AG10803 (cell line): ENCODE measurements at regions not wholly inside any gene's neighbourhood (a gene's known extent, or its start where the extent isn't known, plus 50 kb on each side); places are given as distances from the start of the nearest gene placed in this dataset.

ENCODE experiments used
- DNase-seq: peaks from one replicate; pipeline ENCODE4 v3.0.0; 2010; ENCODE audit warnings: low read depth
- H3K4me3 ChIP-seq: 2 replicates; pipeline ENCODE4 v1.5.1; 2011; ENCODE audit warnings: mild to moderate bottlenecking, low read length, control low read depth
- TF ChIP-seq, protein P1 (sequence below): conservative IDR thresholded peaks from 2 replicates; pipeline ENCODE4 v1.5.1; 2011; ENCODE audit warnings: mild to moderate bottlenecking, low read length, control low read depth, inconsistent platforms

DNA sequence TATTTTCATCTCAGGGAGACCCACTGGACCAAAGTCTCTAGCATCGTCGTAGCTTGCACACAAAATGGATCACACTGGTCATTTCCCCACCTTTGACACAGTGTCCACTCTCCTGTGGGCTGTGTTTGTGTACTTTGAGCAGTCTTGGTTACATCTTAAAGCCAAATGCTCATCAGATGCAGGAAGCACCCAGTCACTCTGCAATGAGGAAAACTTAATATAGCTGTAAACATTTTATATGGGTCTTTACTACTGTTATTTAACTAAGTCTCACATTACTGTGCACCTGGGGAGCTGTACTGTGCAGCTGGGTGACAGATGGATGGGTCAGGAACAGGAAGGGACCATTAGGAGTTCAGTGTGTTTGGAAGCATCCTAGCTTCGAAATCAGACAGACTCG, 109.0 kb upstream of the CXCR4 start:
- TF ChIP-seq, protein P1, sequence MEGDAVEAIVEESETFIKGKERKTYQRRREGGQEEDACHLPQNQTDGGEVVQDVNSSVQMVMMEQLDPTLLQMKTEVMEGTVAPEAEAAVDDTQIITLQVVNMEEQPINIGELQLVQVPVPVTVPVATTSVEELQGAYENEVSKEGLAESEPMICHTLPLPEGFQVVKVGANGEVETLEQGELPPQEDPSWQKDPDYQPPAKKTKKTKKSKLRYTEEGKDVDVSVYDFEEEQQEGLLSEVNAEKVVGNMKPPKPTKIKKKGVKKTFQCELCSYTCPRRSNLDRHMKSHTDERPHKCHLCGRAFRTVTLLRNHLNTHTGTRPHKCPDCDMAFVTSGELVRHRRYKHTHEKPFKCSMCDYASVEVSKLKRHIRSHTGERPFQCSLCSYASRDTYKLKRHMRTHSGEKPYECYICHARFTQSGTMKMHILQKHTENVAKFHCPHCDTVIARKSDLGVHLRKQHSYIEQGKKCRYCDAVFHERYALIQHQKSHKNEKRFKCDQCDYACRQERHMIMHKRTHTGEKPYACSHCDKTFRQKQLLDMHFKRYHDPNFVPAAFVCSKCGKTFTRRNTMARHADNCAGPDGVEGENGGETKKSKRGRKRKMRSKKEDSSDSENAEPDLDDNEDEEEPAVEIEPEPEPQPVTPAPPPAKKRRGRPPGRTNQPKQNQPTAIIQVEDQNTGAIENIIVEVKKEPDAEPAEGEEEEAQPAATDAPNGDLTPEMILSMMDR: no peak

GRCh38 chr2:136225950-136226835, 108.2 kb upstream of the CXCR4 start:
- TF ChIP-seq, protein P1: no peak
- no peak for DNase-seq
- H3K4me3 ChIP-seq: no peak overlapping the region

More for the DNA sequence above, 109.0 kb upstream of the CXCR4 start:
- no peak for DNase-seq
- H3K4me3 ChIP-seq: no peak overlapping the region

DNA sequence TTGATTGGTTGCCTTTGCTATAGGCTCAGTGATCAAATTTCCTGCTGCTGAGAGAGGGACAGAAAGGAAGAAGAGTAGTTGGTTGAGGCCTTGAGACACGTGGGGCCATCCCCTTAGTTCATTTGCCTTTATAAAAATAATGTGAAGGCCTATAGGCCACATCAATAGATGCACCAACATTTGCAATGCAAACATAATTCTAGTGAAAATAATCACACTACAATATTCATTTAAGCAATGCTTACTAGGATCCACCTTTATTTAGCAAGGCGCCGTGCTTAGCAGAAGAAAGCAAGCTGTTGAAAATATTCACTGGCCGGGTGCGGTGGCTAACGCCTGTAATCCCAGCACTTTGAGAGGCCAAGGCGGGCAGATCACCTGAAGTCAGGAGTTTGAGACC, 105.3 kb upstream of the CXCR4 start:
- TF ChIP-seq, protein P1: no peak
- no peak overlapping the region for H3K4me3 ChIP-seq
- no peak for DNase-seq

- no peak for DNase-seq
- TF ChIP-seq, protein P1: no peak
- H3K4me3 ChIP-seq: no peak overlapping the region
Observed at GRCh38 chr2:136222862-136223261, 104.9 kb upstream of the CXCR4 start.

GRCh38 chr2:136221026-136221425, 103.1 kb upstream of the CXCR4 start:
- no peak overlapping the region for H3K4me3 ChIP-seq
- TF ChIP-seq, protein P1: no peak
- no peak for DNase-seq

GRCh38 chr2:136219963-136220362, 102.0 kb upstream of the CXCR4 start:
- DNase-seq: no peak
- H3K4me3 ChIP-seq: no peak overlapping the region
- TF ChIP-seq, protein P1: no peak

- H3K4me3 ChIP-seq: no peak overlapping the region
- TF ChIP-seq, protein P1: no peak
- DNase-seq: no peak
Observed at GRCh38 chr2:136219341-136219740, 101.4 kb upstream of the CXCR4 start.
